HEK293 (cell line): ENCODE measurements at regions not wholly inside any gene's neighbourhood (a gene's known extent, or its start where the extent isn't known, plus 50 kb on each side); places are given as distances from the start of the nearest gene placed in this dataset.

Source experiments
- CTCF ChIA-PET: fragments of 350-600 bp; formaldehyde crosslinking; extraction: SDS; loops from one replicate; lab custom pipeline; 2021; ENCODE audit warnings: antibody characterized with exemption; lab: Yijun Ruan, JAX
- POLR2A ChIA-PET: fragments of 300-600 bp; formaldehyde crosslinking; extraction: SDS; loops from one replicate; lab custom pipeline; 2020; ENCODE audit warnings: antibody characterized with exemption, inconsistent platforms; lab: Yijun Ruan, JAX
- H3K27ac ChIP-seq: fragments of 200-500 bp; sonication (Bioruptor generic); 2 replicates; pipeline ENCODE4 v1.5.1; 2014; ENCODE audit warnings: low read depth, low read length, control low read depth, inconsistent platforms; ENCODE audit errors: extremely low read depth
- H3K36me3 ChIP-seq, 2 experiments: fragments of 200-500 bp in 1 of 2; sonication (Bioruptor generic) in 1 of 2; 1 replicate in 1 of 2; 2 replicates in 1 of 2; pipeline ENCODE4 v1.5.1; 2014 to 2017; ENCODE audit warnings: inconsistent platforms in 2 of 2, low read length in 2 of 2; ENCODE audit not compliant: control insufficient read depth in 2 of 2, insufficient read depth in 1 of 2
- H3K4me1 ChIP-seq: fragments of 200-500 bp; sonication (Bioruptor generic); 2 replicates; pipeline ENCODE4 v1.5.1; 2014; ENCODE audit warnings: mild to moderate bottlenecking, low read length, inconsistent platforms; ENCODE audit not compliant: control insufficient read depth, insufficient read depth
- H3K4me3 ChIP-seq: 2 replicates; pipeline ENCODE4 v1.5.1; 2011; ENCODE audit warnings: low read depth, mild to moderate bottlenecking, control low read depth, low read length, moderate library complexity
- H3K9me3 ChIP-seq: fragments of 200-500 bp; sonication (Bioruptor generic); 2 replicates; pipeline ENCODE4 v1.5.1; 2014; ENCODE audit warnings: low read depth, low read length, inconsistent platforms; ENCODE audit not compliant: control insufficient read depth, insufficient read depth
- HOXD13 ChIP-seq: sonication (generic); formaldehyde crosslinking; IDR thresholded peaks from 2 replicates; pipeline ENCODE4 v1.8.0; 2022; ENCODE audit warnings: missing genetic modification reagents, borderline replicate concordance
- PRDM4 ChIP-seq: fragments of 450-650 bp; formaldehyde crosslinking; IDR thresholded peaks from 2 replicates; pipeline ENCODE4 v1.5.1; 2017; ENCODE audit warnings: missing biosample characterization, missing genetic modification characterization
- WT1 ChIP-seq: fragments of 450-650 bp; formaldehyde crosslinking; IDR thresholded peaks from 2 replicates; pipeline ENCODE4 v1.5.1; 2016; ENCODE audit warnings: missing biosample characterization, missing genetic modification characterization
- ZBTB49 ChIP-seq: fragments of 450-650 bp; formaldehyde crosslinking; IDR thresholded peaks from 2 replicates; pipeline ENCODE4 v1.5.1; 2016; ENCODE audit warnings: missing biosample characterization, missing genetic modification characterization, low read depth
- ZNF274 ChIP-seq, 2 experiments: fragments of 200-500 bp in 1 of 2; fragments of 450-650 bp in 1 of 2; sonication (Bioruptor generic) in 1 of 2; formaldehyde crosslinking in 1 of 2; IDR thresholded peaks; 2 replicates each; pipeline versions ENCODE4 v1.5.1 to v1.6.1; 2014 to 2016; ENCODE audit warnings: borderline replicate concordance in 1 of 2, inconsistent platforms in 1 of 2, low read length in 1 of 2, missing biosample characterization in 1 of 2, missing genetic modification characterization in 1 of 2
- ZNF280C ChIP-seq: fragments of 450-650 bp; formaldehyde crosslinking; IDR thresholded peaks from 2 replicates; pipeline ENCODE4 v1.5.1; 2016; ENCODE audit warnings: missing biosample characterization, missing genetic modification characterization
- ZNF280D ChIP-seq: fragments of 450-650 bp; formaldehyde crosslinking; IDR thresholded peaks from 2 replicates; pipeline ENCODE4 v1.5.1; 2016; ENCODE audit warnings: missing biosample characterization, missing genetic modification characterization
- ZNF473 ChIP-seq: fragments of 450-650 bp; formaldehyde crosslinking; IDR thresholded peaks from 2 replicates; pipeline ENCODE4 v1.5.1; 2017; ENCODE audit warnings: missing biosample characterization, missing genetic modification characterization
- ZNF624 ChIP-seq: fragments of 450-650 bp; formaldehyde crosslinking; IDR thresholded peaks from 2 replicates; pipeline ENCODE4 v1.5.1; 2017; ENCODE audit warnings: missing biosample characterization, missing genetic modification characterization
- ZNF658 ChIP-seq: fragments of 450-650 bp; formaldehyde crosslinking; IDR thresholded peaks from 2 replicates; pipeline ENCODE4; 2016; ENCODE audit warnings: missing biosample characterization, missing genetic modification characterization
- ZNF747 ChIP-seq: fragments of 450-650 bp; formaldehyde crosslinking; IDR thresholded peaks from 2 replicates; pipeline ENCODE4 v1.5.1; 2016; ENCODE audit warnings: missing biosample characterization, missing genetic modification characterization
- ZNF837 ChIP-seq: fragments of 450-650 bp; formaldehyde crosslinking; IDR thresholded peaks from 2 replicates; pipeline ENCODE4 v1.5.1; 2016; ENCODE audit warnings: missing biosample characterization, missing genetic modification characterization
- ZSCAN23 ChIP-seq: fragments of 450-650 bp; formaldehyde crosslinking; IDR thresholded peaks from 2 replicates; pipeline ENCODE4 v1.5.1; 2016; ENCODE audit warnings: missing biosample characterization, missing genetic modification characterization

- H3K36me3 ChIP-seq, result no peaks in the 10 kb centered on the region
- POLR2A ChIA-PET, result no interaction called here
- no peak overlapping the region for H3K27ac ChIP-seq
- CTCF ChIA-PET, result interaction anchor here (0.6 kb wide), 1 partner anchor 282 kb away, joined by 3 read pairs; no protein-coding TSS in a partner anchor
- no peaks in the 10 kb centered on the region for H3K4me1 ChIP-seq
- TF ChIP-seq ZBTB49 (tag by site-specific recombination) (no peak), ZNF280D (no peak), WT1 (tag by site-specific recombination) (no peak), ZNF837 (no peak), ZNF280C (no peak), HOXD13 (CRISPR knock-in tag) (no peak), ZNF658 (tag by site-specific recombination) (no peak), PRDM4 (tag by site-specific recombination) (no peak)
- no peak overlapping the region for H3K4me3 ChIP-seq
- H3K9me3 ChIP-seq, result no peaks in the 10 kb centered on the region
Observed at GRCh38 chr5:176711883-176712282, 64.6 kb downstream of the TSPAN17 start.

- POLR2A ChIA-PET, result no interaction called here
- H3K4me3 ChIP-seq, result no peak overlapping the region
- no peak overlapping the region for H3K27ac ChIP-seq
- CTCF ChIA-PET, result no interaction called here
- H3K4me1 ChIP-seq, result no peaks in the 10 kb centered on the region
- TF ChIP-seq ZSCAN23 (tag by site-specific recombination) (no peak), ZNF473 (tag by site-specific recombination) (no peak), ZNF274 (IDR thresholded peaks at IDR 0.05; ENCODE audit: low read length) (no peak), ZNF274 (tag by site-specific recombination; IDR thresholded peaks at IDR 0.05; ENCODE audit: borderline replicate concordance) (no peak), ZNF747 (tag by site-specific recombination) (no peak), ZNF624 (tag by site-specific recombination) (no peak)
- H3K9me3 ChIP-seq, result no peaks in the 10 kb centered on the region
- H3K36me3 ChIP-seq, result no peaks in the 10 kb centered on the region
Observed at GRCh38 chr5:176712546-176713304, 65.4 kb downstream of the TSPAN17 start.
